HEK293T (cell line): ENCODE measurements at regions not wholly inside any gene's neighbourhood (a gene's known extent, or its start where the extent isn't known, plus 50 kb on each side); places are given as distances from the start of the nearest gene placed in this dataset.

ENCODE experiments used
- BHLHE40 ChIP-seq: fragments of 450-650 bp; IDR thresholded peaks from 2 replicates; pipeline ENCODE4 v1.6.1; 2016; ENCODE audit warnings: mild to moderate bottlenecking, moderate library complexity, borderline replicate concordance
- CTBP1 ChIP-seq: fragments of 450-650 bp; IDR thresholded peaks from 2 replicates; pipeline ENCODE4 v1.6.1; 2016; ENCODE audit warnings: borderline replicate concordance
- FOXK2 ChIP-seq: fragments of 450-650 bp; IDR thresholded peaks from 2 replicates; pipeline ENCODE4 v1.6.1; 2016; ENCODE audit warnings: mild to moderate bottlenecking
- FOXM1 ChIP-seq: fragments of 450-650 bp; IDR thresholded peaks from 2 replicates; pipeline ENCODE4 v1.6.1; 2017; ENCODE audit warnings: mild to moderate bottlenecking, borderline replicate concordance
- SP1 ChIP-seq: fragments of 450-650 bp; IDR thresholded peaks from 2 replicates; pipeline ENCODE4 v1.6.1; 2017
- TARDBP ChIP-seq: fragments of 450-650 bp; IDR thresholded peaks from 2 replicates; pipeline ENCODE4 v1.6.1; 2016

- TF ChIP-seq SP1 = no peak
- no peak for TF ChIP-seq BHLHE40
- no peak for TF ChIP-seq FOXK2
- no peak for TF ChIP-seq FOXM1
- no peak for TF ChIP-seq TARDBP
- no peak for TF ChIP-seq CTBP1
Measured at GRCh38 chr6:120872262-120872578, 462.1 kb downstream of the TBC1D32 start.
